Adipocyte (in vitro differentiated cells): ENCODE measurements at regions not wholly inside any gene's neighbourhood (a gene's known extent, or its start where the extent isn't known, plus 50 kb on each side); places are given as distances from the start of the nearest gene placed in this dataset.

Experiments used
- DNase-seq: peaks from one replicate; pipeline ENCODE4 v3.0.0-alpha.2; 2015; ENCODE audit warnings: low read depth
- H3K27me3 ChIP-seq: replicated peaks from 2 replicates; pipeline ENCODE4 v1.7.0; 2013; ENCODE audit warnings: mild to moderate bottlenecking, low read length, moderate library complexity; ENCODE audit not compliant: control insufficient read depth, insufficient read depth
- H3K36me3 ChIP-seq: 2 replicates; pipeline ENCODE4 v1.7.0; 2013; ENCODE audit warnings: low read length, mild to moderate bottlenecking, moderate library complexity; ENCODE audit not compliant: control insufficient read depth, insufficient read depth, severe bottlenecking
- H3K4me1 ChIP-seq: 2 replicates; pipeline ENCODE4 v1.7.0; 2013; ENCODE audit warnings: mild to moderate bottlenecking, low read length, moderate library complexity; ENCODE audit not compliant: control insufficient read depth, insufficient read depth
- H3K4me3 ChIP-seq: 2 replicates; pipeline ENCODE4 v1.7.0; 2013; ENCODE audit warnings: mild to moderate bottlenecking, low read length, moderate library complexity
- H3K9ac ChIP-seq: 2 replicates; pipeline ENCODE4 v1.7.0; 2013; ENCODE audit warnings: mild to moderate bottlenecking, low read length, moderate library complexity
- H3K9me3 ChIP-seq: 2 replicates; pipeline ENCODE4 v1.7.0; 2013; ENCODE audit warnings: mild to moderate bottlenecking, low read length, moderate library complexity; ENCODE audit not compliant: control insufficient read depth

- DNase-seq: no peak
- no peak overlapping the region for H3K4me3 ChIP-seq
- H3K9me3 ChIP-seq: peaks cover 3% of the 10 kb centered on the region
- no peaks in the 10 kb centered on the region for H3K36me3 ChIP-seq
- H3K4me1 ChIP-seq: no peaks in the 10 kb centered on the region
- H3K9ac ChIP-seq: no peak overlapping the region
- H3K27me3 ChIP-seq: no peaks in the 10 kb centered on the region
Observed at GRCh38 chr3:6518709-6519345, 342.1 kb upstream of the GRM7 start.

- Histone ChIP-seq H3K27me3 (no peaks in the 10 kb centered on the region), H3K4me3 (no peak overlapping the region), H3K9me3 (peaks cover 3% of the 10 kb centered on the region), H3K36me3 (no peaks in the 10 kb centered on the region), H3K9ac (no peak overlapping the region), H3K4me1 (no peaks in the 10 kb centered on the region)
- DNase-seq: no peak
Observed at GRCh38 chr3:6521369-6522113, 339.4 kb upstream of the GRM7 start.

- H3K4me3 ChIP-seq: no peak overlapping the region
- no peaks in the 10 kb centered on the region for H3K4me1 ChIP-seq
- H3K9ac ChIP-seq: no peak overlapping the region
- no peaks in the 10 kb centered on the region for H3K36me3 ChIP-seq
- DNase-seq: no peak
- H3K27me3 ChIP-seq: no peaks in the 10 kb centered on the region
- H3K9me3 ChIP-seq: peaks cover 3% of the 10 kb centered on the region
Observed at GRCh38 chr3:6522191-6522590, 338.7 kb upstream of the GRM7 start.

GRCh38 chr3:6523043-6523442, 337.9 kb upstream of the GRM7 start:
- no peak overlapping the region for H3K4me3 ChIP-seq
- H3K9me3 ChIP-seq: peaks cover 3% of the 10 kb centered on the region
- DNase-seq: no peak
- H3K4me1 ChIP-seq: no peaks in the 10 kb centered on the region
- no peaks in the 10 kb centered on the region for H3K36me3 ChIP-seq
- no peaks in the 10 kb centered on the region for H3K27me3 ChIP-seq
- no peak overlapping the region for H3K9ac ChIP-seq

GRCh38 chr3:6524479-6524878, 336.4 kb upstream of the GRM7 start:
- H3K4me1 ChIP-seq: no peaks in the 10 kb centered on the region
- no peak overlapping the region for H3K4me3 ChIP-seq
- H3K9ac ChIP-seq: no peak overlapping the region
- H3K9me3 ChIP-seq: peaks cover 3% of the 10 kb centered on the region
- no peaks in the 10 kb centered on the region for H3K36me3 ChIP-seq
- H3K27me3 ChIP-seq: no peaks in the 10 kb centered on the region
- DNase-seq: no peak

- Histone ChIP-seq H3K4me3 (no peak overlapping the region), H3K9ac (no peak overlapping the region), H3K36me3 (no peaks in the 10 kb centered on the region), H3K4me1 (no peaks in the 10 kb centered on the region), H3K9me3 (no peaks in the 10 kb centered on the region), H3K27me3 (no peaks in the 10 kb centered on the region)
- DNase-seq: no peak
Observed at GRCh38 chr3:6526321-6526720, 334.6 kb upstream of the GRM7 start.

- Histone ChIP-seq H3K4me1 (no peaks in the 10 kb centered on the region), H3K9me3 (no peaks in the 10 kb centered on the region), H3K4me3 (no peak overlapping the region), H3K9ac (no peak overlapping the region), H3K36me3 (no peaks in the 10 kb centered on the region), H3K27me3 (no peaks in the 10 kb centered on the region)
- DNase-seq: no peak
Observed at GRCh38 chr3:6526861-6527260, 334.1 kb upstream of the GRM7 start.

- no peak for DNase-seq
- H3K36me3 ChIP-seq: no peaks in the 10 kb centered on the region
- no peak overlapping the region for H3K4me3 ChIP-seq
- no peaks in the 10 kb centered on the region for H3K27me3 ChIP-seq
- peaks cover 3% of the 10 kb centered on the region for H3K9me3 ChIP-seq
- no peak overlapping the region for H3K9ac ChIP-seq
- no peaks in the 10 kb centered on the region for H3K4me1 ChIP-seq
Observed at GRCh38 chr3:6528951-6529350, 332.0 kb upstream of the GRM7 start.

GRCh38 chr3:6531153-6531552, 329.8 kb upstream of the GRM7 start:
- H3K9me3 ChIP-seq: peaks cover 3% of the 10 kb centered on the region
- H3K36me3 ChIP-seq: no peaks in the 10 kb centered on the region
- H3K9ac ChIP-seq: no peak overlapping the region
- no peak for DNase-seq
- no peaks in the 10 kb centered on the region for H3K27me3 ChIP-seq
- H3K4me1 ChIP-seq: no peaks in the 10 kb centered on the region
- no peak overlapping the region for H3K4me3 ChIP-seq

- no peak overlapping the region for H3K4me3 ChIP-seq
Observed at GRCh38 chr3:6532101-6532500, 328.8 kb upstream of the GRM7 start.

GRCh38 chr3:6540981-6541380, 319.9 kb upstream of the GRM7 start:
- H3K9me3 ChIP-seq: no peaks in the 10 kb centered on the region
- no peak overlapping the region for H3K4me3 ChIP-seq
- H3K36me3 ChIP-seq: no peaks in the 10 kb centered on the region
- H3K9ac ChIP-seq: no peak overlapping the region
- DNase-seq: no peak
- no peaks in the 10 kb centered on the region for H3K27me3 ChIP-seq
- H3K4me1 ChIP-seq: no peaks in the 10 kb centered on the region

More at GRCh38 chr3:6532101-6532500, 328.8 kb upstream of the GRM7 start:
- Histone ChIP-seq H3K4me1 (no peaks in the 10 kb centered on the region), H3K9me3 (peaks cover 3% of the 10 kb centered on the region), H3K36me3 (no peaks in the 10 kb centered on the region), H3K9ac (no peak overlapping the region), H3K27me3 (no peaks in the 10 kb centered on the region)
- no peak for DNase-seq
